ENCODE measurements at regions not wholly inside any gene's neighbourhood (a gene's known extent, or its start where the extent isn't known, plus 50 kb on each side); places are given as distances from the start of the nearest gene placed in this dataset.

DNA sequence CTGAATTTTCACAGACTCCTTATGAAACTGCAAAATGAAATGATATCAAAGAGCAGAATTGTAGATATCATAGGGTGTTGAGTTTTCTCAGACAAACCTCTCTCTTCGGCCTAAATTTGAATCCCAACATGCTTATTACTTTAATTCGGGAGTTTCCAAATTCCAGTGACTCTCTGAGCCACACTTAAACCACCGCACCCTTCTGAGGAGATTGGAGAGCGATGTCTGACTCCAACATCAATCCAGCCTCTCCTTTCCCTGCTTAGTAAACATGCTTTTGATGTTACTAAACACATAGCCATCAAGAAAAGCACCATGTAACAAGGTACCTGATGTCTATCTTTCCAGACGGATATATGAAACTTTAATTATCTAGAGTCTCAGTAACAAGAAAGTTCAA is 103.1 kb upstream of the ARHGAP28 start:
- Histone ChIP-seq H3K27me3 (no peaks in the 10 kb centered on the region), H3K27ac (no peak overlapping the region), H3K9me3 (no peaks in the 10 kb centered on the region), H3K4me3 (no peak overlapping the region), H3K4me1 (peaks cover 0 to 11% of the 10 kb centered on the region in 2 donors), H3K36me3 (no peaks in the 10 kb centered on the region)
- DNase-seq (ENCODE audit: low spot score), result no peak
- TF ChIP-seq, protein P1, sequence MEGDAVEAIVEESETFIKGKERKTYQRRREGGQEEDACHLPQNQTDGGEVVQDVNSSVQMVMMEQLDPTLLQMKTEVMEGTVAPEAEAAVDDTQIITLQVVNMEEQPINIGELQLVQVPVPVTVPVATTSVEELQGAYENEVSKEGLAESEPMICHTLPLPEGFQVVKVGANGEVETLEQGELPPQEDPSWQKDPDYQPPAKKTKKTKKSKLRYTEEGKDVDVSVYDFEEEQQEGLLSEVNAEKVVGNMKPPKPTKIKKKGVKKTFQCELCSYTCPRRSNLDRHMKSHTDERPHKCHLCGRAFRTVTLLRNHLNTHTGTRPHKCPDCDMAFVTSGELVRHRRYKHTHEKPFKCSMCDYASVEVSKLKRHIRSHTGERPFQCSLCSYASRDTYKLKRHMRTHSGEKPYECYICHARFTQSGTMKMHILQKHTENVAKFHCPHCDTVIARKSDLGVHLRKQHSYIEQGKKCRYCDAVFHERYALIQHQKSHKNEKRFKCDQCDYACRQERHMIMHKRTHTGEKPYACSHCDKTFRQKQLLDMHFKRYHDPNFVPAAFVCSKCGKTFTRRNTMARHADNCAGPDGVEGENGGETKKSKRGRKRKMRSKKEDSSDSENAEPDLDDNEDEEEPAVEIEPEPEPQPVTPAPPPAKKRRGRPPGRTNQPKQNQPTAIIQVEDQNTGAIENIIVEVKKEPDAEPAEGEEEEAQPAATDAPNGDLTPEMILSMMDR (IDR thresholded peaks at IDR 0.05), result no peak

DNA sequence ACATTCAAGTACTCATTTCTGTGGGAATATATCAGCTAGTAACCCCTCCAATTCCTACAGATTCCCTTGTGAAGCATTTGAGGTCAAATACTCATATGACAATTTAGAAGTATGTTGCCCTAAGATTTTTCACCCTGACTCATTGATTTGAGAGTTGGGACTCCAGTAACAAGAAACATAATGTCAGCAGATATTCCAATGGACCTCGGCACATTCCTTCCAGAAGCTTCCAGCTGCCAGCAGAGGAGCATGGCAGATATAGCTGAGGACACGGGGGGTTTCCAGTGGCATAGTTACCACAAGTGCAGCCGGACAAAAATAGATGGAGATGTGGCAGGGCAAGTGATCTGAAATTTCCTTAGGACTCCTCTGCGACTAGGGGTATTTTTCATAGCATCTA is 101.9 kb upstream of the ARHGAP28 start:
- no peaks in the 10 kb centered on the region for H3K27me3 ChIP-seq
- H3K36me3 ChIP-seq, result no peaks in the 10 kb centered on the region
- no peak overlapping the region for H3K4me3 ChIP-seq
- no peaks in the 10 kb centered on the region for H3K9me3 ChIP-seq
- no peak overlapping the region for H3K27ac ChIP-seq
- peaks cover 0 to 11% of the 10 kb centered on the region in 2 donors for H3K4me1 ChIP-seq
- TF ChIP-seq, protein P1 (IDR thresholded peaks at IDR 0.05), result no peak
- DNase-seq (ENCODE audit: low spot score), result no peak

DNA sequence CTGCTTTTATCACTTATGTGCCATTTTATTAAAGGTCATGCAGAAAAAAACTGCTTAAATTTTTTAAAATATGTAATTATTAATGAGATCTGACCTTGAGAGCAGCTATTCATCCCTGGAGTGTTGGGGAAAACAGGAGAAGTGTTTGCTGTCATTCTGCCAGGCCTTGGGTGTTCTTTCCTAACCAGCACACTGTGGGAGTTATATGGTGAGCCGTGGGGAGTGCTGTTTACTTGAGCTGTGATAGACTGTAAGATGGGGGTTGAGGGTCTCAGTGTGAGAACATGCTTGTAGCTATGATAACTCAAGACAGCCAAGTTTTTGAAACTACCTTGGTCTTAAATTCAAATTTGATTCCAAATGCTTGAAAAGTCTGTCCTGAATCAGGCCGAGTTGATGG is 101.3 kb upstream of the ARHGAP28 start:
- TF ChIP-seq, protein P1 (IDR thresholded peaks at IDR 0.05), result no peak
- DNase-seq (ENCODE audit: low spot score), result no peak

DNA sequence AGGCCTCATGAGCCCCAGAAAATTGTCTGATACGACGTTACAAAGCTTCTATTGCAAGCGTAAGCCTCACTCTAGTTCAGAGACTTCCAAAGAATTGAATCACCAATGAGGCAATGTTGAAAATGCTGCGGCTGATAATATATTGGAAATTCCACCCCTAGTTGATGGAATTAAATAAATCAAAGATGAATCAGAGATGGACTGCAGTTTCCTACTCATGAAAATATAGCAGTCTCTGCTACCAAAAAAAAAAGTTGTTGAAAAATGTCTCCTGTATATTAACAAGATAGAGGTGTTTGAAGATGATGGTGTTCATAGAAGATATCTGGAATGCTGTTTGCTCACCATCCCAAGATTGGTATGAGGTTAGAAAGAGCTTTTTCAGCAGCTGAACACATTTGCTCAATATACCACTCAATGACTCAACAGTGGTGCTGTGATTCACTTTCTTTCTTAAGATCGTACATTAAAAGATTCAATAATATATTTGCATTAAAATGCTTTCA is 99.8 kb upstream of the ARHGAP28 start:
- Histone ChIP-seq H3K27me3 (no peaks in the 10 kb centered on the region), H3K27ac (no peak overlapping the region), H3K9me3 (no peaks in the 10 kb centered on the region), H3K4me3 (no peak overlapping the region), H3K36me3 (no peaks in the 10 kb centered on the region), H3K4me1 (peaks cover 0 to 5% of the 10 kb centered on the region in 2 donors)
- TF ChIP-seq, protein P1 (IDR thresholded peaks at IDR 0.05), result no peak
- no peak for DNase-seq (ENCODE audit: low spot score)

More for the DNA sequence above, 101.3 kb upstream of the ARHGAP28 start:
- H3K4me1 ChIP-seq, result peaks cover 0 to 11% of the 10 kb centered on the region in 2 donors
- H3K27ac ChIP-seq, result no peak overlapping the region
- no peak overlapping the region for H3K4me3 ChIP-seq
- no peaks in the 10 kb centered on the region for H3K36me3 ChIP-seq
- no peaks in the 10 kb centered on the region for H3K27me3 ChIP-seq
- H3K9me3 ChIP-seq, result no peaks in the 10 kb centered on the region

DNA sequence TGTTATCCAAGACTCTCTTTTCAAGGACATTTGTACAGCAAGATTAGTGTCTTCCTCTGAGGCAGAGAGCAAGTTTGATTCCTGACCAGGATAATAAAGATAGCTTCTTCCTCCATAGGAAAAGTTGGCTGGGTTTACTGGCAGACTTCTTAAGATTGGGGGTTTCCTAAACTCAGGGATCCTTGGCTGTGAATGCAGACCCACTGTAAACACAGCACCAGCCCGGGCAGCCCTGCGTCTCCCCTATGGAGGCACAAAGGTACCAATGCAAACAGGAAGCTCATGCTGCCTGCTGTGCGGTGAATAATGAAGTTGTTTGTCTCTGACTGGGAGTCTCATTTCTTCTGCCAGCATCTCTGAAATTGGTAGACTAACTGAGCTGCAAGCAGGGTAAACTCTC is 96.2 kb upstream of the ARHGAP28 start:
- TF ChIP-seq, protein P1 (IDR thresholded peaks at IDR 0.05), result no peak
- Histone ChIP-seq H3K27ac (no peak overlapping the region), H3K27me3 (no peaks in the 10 kb centered on the region), H3K36me3 (no peaks in the 10 kb centered on the region), H3K4me3 (no peak overlapping the region), H3K4me1 (no peaks in the 10 kb centered on the region), H3K9me3 (no peaks in the 10 kb centered on the region)
- no peak for DNase-seq (ENCODE audit: low spot score)

DNA sequence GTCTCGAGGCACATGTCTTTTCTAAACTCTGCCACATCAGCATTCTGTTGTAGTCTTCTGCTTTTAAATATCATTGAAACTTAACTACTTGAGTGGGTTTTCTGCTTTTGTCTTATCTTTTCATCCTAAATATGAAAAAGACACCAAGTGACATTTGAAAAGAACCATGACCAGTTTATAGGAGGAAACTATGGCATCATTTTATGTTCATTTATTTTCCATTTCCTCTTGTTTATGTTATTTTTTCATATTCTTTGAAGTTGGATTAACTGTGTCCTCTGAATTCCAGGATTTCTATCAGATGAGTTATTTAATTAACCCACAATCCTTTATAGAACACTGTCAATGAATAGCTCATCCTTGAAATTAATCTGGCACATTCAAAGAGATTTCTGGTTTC is 93.4 kb upstream of the ARHGAP28 start:
- Histone ChIP-seq H3K36me3 (no peaks in the 10 kb centered on the region), H3K27me3 (no peaks in the 10 kb centered on the region), H3K4me3 (no peak overlapping the region), H3K4me1 (no peaks in the 10 kb centered on the region), H3K27ac (no peak overlapping the region), H3K9me3 (no peaks in the 10 kb centered on the region)
- DNase-seq (ENCODE audit: low spot score), result no peak
- TF ChIP-seq, protein P1 (IDR thresholded peaks at IDR 0.05), result no peak

All from right atrium auricular region (tissue), 2 donors.